ENCODE measurements at regions not wholly inside any gene's neighbourhood (a gene's known extent, or its start where the extent isn't known, plus 50 kb on each side); places are given as distances from the start of the nearest gene placed in this dataset.

DNA sequence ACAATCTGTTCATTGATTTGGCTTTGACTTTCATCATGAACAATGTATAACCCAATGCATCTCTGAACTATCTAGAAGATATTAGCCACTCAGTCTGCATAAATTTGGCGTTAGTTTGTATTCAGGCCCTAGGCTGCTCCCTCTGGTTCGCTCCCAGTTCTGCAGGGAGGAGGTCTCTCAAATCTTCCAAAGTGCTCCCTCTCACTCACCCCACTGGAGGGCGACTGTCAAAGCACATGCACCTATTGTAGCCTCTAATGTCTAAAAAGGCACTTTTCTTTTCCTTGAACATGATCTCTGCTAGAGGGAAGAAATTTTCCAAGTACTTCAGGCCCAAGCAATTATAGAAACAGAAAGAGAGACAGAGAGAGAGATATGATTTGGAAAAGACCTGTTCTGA, 291.5 kb downstream of the TDRD15 start:
- no peak for DNase-seq (ENCODE audit: extremely low read depth, low read depth)
- H3K4me3 ChIP-seq (replicated peaks; ENCODE audit: low read depth, low read length), result no peak overlapping the region
- TF ChIP-seq CTCF (IDR thresholded peaks at IDR 0.05; ENCODE audit: low read depth, low read length, missing control alignments), result no peak

DNA sequence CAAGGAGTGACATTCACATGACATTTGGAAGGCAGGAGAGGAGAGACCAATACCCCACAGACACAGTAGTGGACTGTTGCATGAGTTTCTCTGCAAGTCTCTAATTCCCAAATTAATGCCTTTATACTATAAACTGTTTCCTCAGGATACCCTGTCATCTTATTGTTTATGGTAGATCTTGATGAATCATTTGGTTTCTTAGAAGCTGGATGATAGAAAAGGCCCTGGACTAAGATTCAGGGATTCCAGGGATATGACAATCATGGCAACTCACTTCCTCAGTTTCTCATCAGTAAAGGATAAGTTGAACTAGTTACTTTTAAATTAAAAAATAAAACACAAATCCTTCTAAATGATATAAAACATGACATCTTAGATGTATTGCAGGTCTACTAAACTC, 292.5 kb downstream of the TDRD15 start:
- no peak overlapping the region for H3K4me3 ChIP-seq (replicated peaks; ENCODE audit: low read depth, low read length)
- DNase-seq (ENCODE audit: extremely low read depth, low read depth), result no peak
- no peak for TF ChIP-seq CTCF (IDR thresholded peaks at IDR 0.05; ENCODE audit: low read depth, low read length, missing control alignments)

DNA sequence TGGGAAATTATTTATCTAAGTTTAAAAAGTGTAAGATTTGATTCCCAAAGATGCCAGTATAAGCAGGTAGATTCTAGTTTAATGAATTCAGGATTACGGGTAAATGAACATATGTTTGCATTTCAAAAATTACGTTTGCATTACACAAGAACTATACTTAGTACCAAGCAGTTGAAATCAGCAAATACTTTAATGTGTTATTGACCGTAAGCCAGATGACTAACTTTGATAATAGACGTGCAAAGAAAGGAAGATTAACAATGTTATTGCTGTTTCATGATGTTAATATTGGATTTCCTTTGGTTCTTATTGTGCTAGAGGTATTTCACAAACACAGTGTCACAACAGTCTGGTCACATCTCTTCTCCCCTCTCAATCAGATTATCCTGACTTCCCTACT, 294.7 kb downstream of the TDRD15 start:
- no peak for DNase-seq (ENCODE audit: extremely low read depth, low read depth)
- no peak for TF ChIP-seq CTCF (IDR thresholded peaks at IDR 0.05; ENCODE audit: low read depth, low read length, missing control alignments)
- no peak overlapping the region for H3K4me3 ChIP-seq (replicated peaks; ENCODE audit: low read depth, low read length)

- no peak for DNase-seq (ENCODE audit: extremely low read depth, low read depth)
- no peak for TF ChIP-seq CTCF (IDR thresholded peaks at IDR 0.05; ENCODE audit: low read depth, low read length, missing control alignments)
- H3K4me3 ChIP-seq (replicated peaks; ENCODE audit: low read depth, low read length), result no peak overlapping the region
Measured at GRCh38 chr2:21420553-21421335, 297.0 kb downstream of the TDRD15 start.

DNA sequence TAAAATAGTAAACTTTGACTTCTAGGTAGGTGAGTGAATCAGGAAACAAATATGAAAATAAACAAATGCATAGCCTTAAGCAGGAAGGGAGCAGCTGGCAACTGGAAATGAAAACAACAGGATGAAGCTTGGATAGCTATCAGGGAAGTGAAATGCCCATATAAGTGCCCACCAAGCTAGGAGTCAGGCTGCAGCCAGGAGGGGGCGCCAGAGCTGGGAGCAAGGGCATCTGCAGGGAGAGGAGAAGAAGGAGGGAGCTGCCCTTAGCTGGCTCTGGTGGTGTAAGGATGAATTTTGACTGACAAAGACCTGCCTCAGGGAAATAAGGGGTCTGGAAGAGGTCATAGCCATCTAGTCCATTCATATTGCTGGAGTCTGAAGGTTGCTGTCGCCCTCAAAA, 298.3 kb downstream of the TDRD15 start:
- peak; percentile 35 for TF ChIP-seq CTCF (IDR thresholded peaks at IDR 0.05; ENCODE audit: low read depth, low read length, missing control alignments)
- no peak overlapping the region for H3K4me3 ChIP-seq (replicated peaks; ENCODE audit: low read depth, low read length)
- DNase-seq (ENCODE audit: extremely low read depth, low read depth), result no peak

GRCh38 chr2:21422724-21423522, 299.2 kb downstream of the TDRD15 start:
- no peak for DNase-seq (ENCODE audit: extremely low read depth, low read depth)
- no peak overlapping the region for H3K4me3 ChIP-seq (replicated peaks; ENCODE audit: low read depth, low read length)
- TF ChIP-seq CTCF (IDR thresholded peaks at IDR 0.05; ENCODE audit: low read depth, low read length, missing control alignments), result no peak

All from HFF-Myc (cell line).